ENCODE measurements at regions not wholly inside any gene's neighbourhood (a gene's known extent, or its start where the extent isn't known, plus 50 kb on each side); places are given as distances from the start of the nearest gene placed in this dataset.
"Not testable (repeated sequence)": the region's sequence is repeated elsewhere in the genome, so short reads cannot be mapped to it uniquely, and the experiment has no call there.

GRCh38 chr6:159397753-159398152 is 228.6 kb downstream of the FNDC1 start:
- DNase-seq = no peak
- TF ChIP-seq CTCF (IDR thresholded peaks at IDR 0.05 in 8 of 11, conservative IDR thresholded peaks at IDR 0.05 in 3 of 11) = no peak
- no peak for TF ChIP-seq POLR2A (IDR thresholded peaks at IDR 0.05)
- TF ChIP-seq POLR2AphosphoS5 (IDR thresholded peaks at IDR 0.05) = no peak
- Histone ChIP-seq H3K36me3 (no peaks in the 10 kb centered on the region), H3K27me3 (replicated peaks in 1 of 7) (peaks cover 0 to 23% (median 0%) of the 10 kb centered on the region in 7 donors), H3K27ac (no peak overlapping the region), H3K4me3 (no peak overlapping the region), H3K9me3 (peaks cover 0 to 22% (median 0%) of the 10 kb centered on the region in 8 donors), H3K4me1 (no peaks in the 10 kb centered on the region)
- intact Hi-C loops (cut with DNase I; ENCODE audit: low total_unique reads) = no loop called here

- Histone ChIP-seq H3K4me1 (no peaks in the 10 kb centered on the region), H3K27me3 (replicated peaks in 1 of 7) (peaks cover 0 to 10% (median 0%) of the 10 kb centered on the region in 7 donors), H3K27ac (no peak overlapping the region), H3K36me3 (no peaks in the 10 kb centered on the region), H3K9me3 (peaks cover 0 to 17% (median 0%) of the 10 kb centered on the region in 8 donors), H3K4me3 (no peak overlapping the region)
- TF ChIP-seq POLR2AphosphoS5 (IDR thresholded peaks at IDR 0.05) = no peak
- no peak for TF ChIP-seq POLR2A (IDR thresholded peaks at IDR 0.05)
- no peak for TF ChIP-seq CTCF (IDR thresholded peaks at IDR 0.05 in 8 of 11, conservative IDR thresholded peaks at IDR 0.05 in 3 of 11)
- intact Hi-C loops (cut with DNase I; ENCODE audit: low total_unique reads) = no loop called here
- WGBS, 5 donors = 73 to 85% (median 83%) methylated on average over 6 of the region's 6 CpGs
- DNase-seq = no peak
Observed at GRCh38 chr6:159395609-159396008, 226.4 kb downstream of the FNDC1 start.

- not testable (repeated sequence) for H3K36me3 ChIP-seq, H3K4me3 ChIP-seq, DNase-seq
Observed at GRCh38 chr6:159392695-159393094, 223.5 kb downstream of the FNDC1 start.

GRCh38 chr6:159390381-159390780 is 221.2 kb downstream of the FNDC1 start:
- Histone ChIP-seq H3K9me3 (peaks cover 0 to 17% (median 0%) of the 10 kb centered on the region in 8 donors), H3K4me1 (no peaks in the 10 kb centered on the region), H3K27ac (no peak overlapping the region), H3K27me3 (replicated peaks in 1 of 7) (peaks cover 0 to 12% (median 0%) of the 10 kb centered on the region in 7 donors), H3K36me3 (no peaks in the 10 kb centered on the region), H3K4me3 (no peak overlapping the region)
- intact Hi-C loops (cut with DNase I; ENCODE audit: low total_unique reads) = no loop called here
- no peak for DNase-seq
- TF ChIP-seq POLR2A (IDR thresholded peaks at IDR 0.05) = no peak
- no peak for TF ChIP-seq CTCF (IDR thresholded peaks at IDR 0.05 in 8 of 11, conservative IDR thresholded peaks at IDR 0.05 in 3 of 11)
- TF ChIP-seq POLR2AphosphoS5 (IDR thresholded peaks at IDR 0.05) = no peak
- WGBS, 5 donors = 63 to 80% (median 72%) methylated on average over 3 of the region's 3 CpGs

More at GRCh38 chr6:159392695-159393094, 223.5 kb downstream of the FNDC1 start:
- intact Hi-C loops (cut with DNase I; ENCODE audit: low total_unique reads); H3K4me1 ChIP-seq; H3K27ac ChIP-seq: not testable (repeated sequence)
- Histone ChIP-seq H3K27me3 (replicated peaks in 1 of 7) (peaks cover 0 to 12% (median 0%) of the 10 kb centered on the region in 7 donors), H3K9me3 (peaks cover 0 to 17% (median 0%) of the 10 kb centered on the region in 8 donors)
- WGBS, 5 donors = 80 to 86% (median 81%) methylated on average over 3 of the region's 3 CpGs

GRCh38 chr6:159389695-159390094 is 220.5 kb downstream of the FNDC1 start:
- 34 to 41% (median 37%) methylated on average over 3 of the region's 3 CpGs for WGBS, 5 donors
- intact Hi-C loops (cut with DNase I; ENCODE audit: low total_unique reads) = no loop called here
- peaks cover 0 to 12% (median 0%) of the 10 kb centered on the region in 7 donors for H3K27me3 ChIP-seq (replicated peaks in 1 of 7)
- H3K9me3 ChIP-seq = peaks cover 0 to 17% (median 0%) of the 10 kb centered on the region in 8 donors
- no peak overlapping the region for H3K27ac ChIP-seq
- no peak for TF ChIP-seq CTCF (IDR thresholded peaks at IDR 0.05 in 8 of 11, conservative IDR thresholded peaks at IDR 0.05 in 3 of 11)
- TF ChIP-seq POLR2A (IDR thresholded peaks at IDR 0.05) = no peak
- TF ChIP-seq POLR2AphosphoS5 (IDR thresholded peaks at IDR 0.05) = no peak
- H3K4me3 ChIP-seq = no peak overlapping the region
- no peaks in the 10 kb centered on the region for H3K4me1 ChIP-seq
- no peaks in the 10 kb centered on the region for H3K36me3 ChIP-seq
- DNase-seq = no peak

All from spleen (tissue), 11 donors.